ENCODE measurements at regions not wholly inside any gene's neighbourhood (a gene's known extent, or its start where the extent isn't known, plus 50 kb on each side); places are given as distances from the start of the nearest gene placed in this dataset.

- Histone ChIP-seq H3K79me2 (ENCODE audit: control insufficient read depth, insufficient read depth, low read length) (no peaks in the 10 kb centered on the region), H3K27ac (ENCODE audit: control insufficient read depth, insufficient read depth, low read length) (no peak overlapping the region), H3K36me3 (ENCODE audit: control insufficient read depth in 2 of 2, extremely low read depth in 1 of 2, insufficient read depth in 2 of 2, low read length in 2 of 2) (no peaks in the 10 kb centered on the region), H3K9me1 (ENCODE audit: control insufficient read depth, extremely low read depth, insufficient read depth, low read length) (no peaks in the 10 kb centered on the region), H2AFZ (ENCODE audit: control insufficient read depth, low read length) (no peak overlapping the region), H3K9ac (ENCODE audit: control insufficient read depth, extremely low read depth, insufficient read depth, low read length) (no peak overlapping the region), H3K4me3 (ENCODE audit: control insufficient read depth in 2 of 3, extremely low read depth in 1 of 3, insufficient read depth in 2 of 3, low read depth in 1 of 3, low read length in 3 of 3) (no peak overlapping the region), H3K27me3 (ENCODE audit: control insufficient read depth, extremely low read depth, insufficient read depth, low read length) (no peaks in the 10 kb centered on the region), H3K9me3 (ENCODE audit: control insufficient read depth, low read depth, low read length) (no peaks in the 10 kb centered on the region), H3K4me1 (ENCODE audit: control insufficient read depth, extremely low read depth, insufficient read depth, low read length) (no peaks in the 10 kb centered on the region), H4K20me1 (ENCODE audit: control insufficient read depth, extremely low read depth, insufficient read depth, low read length) (no peaks in the 10 kb centered on the region), H3K4me2 (ENCODE audit: control insufficient read depth, extremely low read depth, insufficient read depth, low read depth, low read length) (no peak overlapping the region)
- TF ChIP-seq EZH2 (IDR thresholded peaks at IDR 0.05; ENCODE audit: low read length) (no peak), CTCF (optimal IDR thresholded peaks at IDR 0.05 in 1 of 3, IDR thresholded peaks at IDR 0.05 in 1 of 3, conservative IDR thresholded peaks at IDR 0.05 in 1 of 3; ENCODE audit: extremely low read depth in 1 of 3, insufficient read depth in 2 of 3, low read length in 3 of 3) (no peak)
- DNase-seq (ENCODE audit: low read depth, low spot score) (no peak), FAIRE-seq (no peak)
- dilution Hi-C loops (cut with MboI; ENCODE audit: extremely low pct_ligation_motif_present, low sequenced_read_pairs): no loop called here
Measured at GRCh38 chr17:70353408-70354092, 184.2 kb downstream of the KCNJ2 start.

GRCh38 chr17:70355185-70355584, 185.9 kb downstream of the KCNJ2 start:
- Histone ChIP-seq H3K4me2 (ENCODE audit: control insufficient read depth, extremely low read depth, insufficient read depth, low read depth, low read length) (no peak overlapping the region), H3K9me1 (ENCODE audit: control insufficient read depth, extremely low read depth, insufficient read depth, low read length) (no peaks in the 10 kb centered on the region), H3K9ac (ENCODE audit: control insufficient read depth, extremely low read depth, insufficient read depth, low read length) (no peak overlapping the region), H3K79me2 (ENCODE audit: control insufficient read depth, insufficient read depth, low read length) (no peaks in the 10 kb centered on the region), H3K27ac (ENCODE audit: control insufficient read depth, insufficient read depth, low read length) (no peak overlapping the region), H3K4me1 (ENCODE audit: control insufficient read depth, extremely low read depth, insufficient read depth, low read length) (no peaks in the 10 kb centered on the region), H3K4me3 (ENCODE audit: control insufficient read depth in 2 of 3, extremely low read depth in 1 of 3, insufficient read depth in 2 of 3, low read depth in 1 of 3, low read length in 3 of 3) (no peak overlapping the region), H3K9me3 (ENCODE audit: control insufficient read depth, low read depth, low read length) (no peaks in the 10 kb centered on the region), H3K27me3 (ENCODE audit: control insufficient read depth, extremely low read depth, insufficient read depth, low read length) (no peaks in the 10 kb centered on the region), H2AFZ (ENCODE audit: control insufficient read depth, low read length) (no peak overlapping the region), H3K36me3 (ENCODE audit: control insufficient read depth in 2 of 2, extremely low read depth in 1 of 2, insufficient read depth in 2 of 2, low read length in 2 of 2) (no peaks in the 10 kb centered on the region), H4K20me1 (ENCODE audit: control insufficient read depth, extremely low read depth, insufficient read depth, low read length) (no peaks in the 10 kb centered on the region)
- no peak for TF ChIP-seq CTCF (optimal IDR thresholded peaks at IDR 0.05 in 1 of 3, IDR thresholded peaks at IDR 0.05 in 1 of 3, conservative IDR thresholded peaks at IDR 0.05 in 1 of 3; ENCODE audit: extremely low read depth in 1 of 3, insufficient read depth in 2 of 3, low read length in 3 of 3)
- no peak for TF ChIP-seq EZH2 (IDR thresholded peaks at IDR 0.05; ENCODE audit: low read length)
- DNase-seq (ENCODE audit: low read depth, low spot score): no peak
- dilution Hi-C loops (cut with MboI; ENCODE audit: extremely low pct_ligation_motif_present, low sequenced_read_pairs): no loop called here
- FAIRE-seq: no peak

Measured in keratinocyte (primary cell).